Kasumi-1 (cell line): ENCODE measurements at regions not wholly inside any gene's neighbourhood (a gene's known extent, or its start where the extent isn't known, plus 50 kb on each side); places are given as distances from the start of the nearest gene placed in this dataset.
"Not testable (repeated sequence)": the region's sequence is repeated elsewhere in the genome, so short reads cannot be mapped to it uniquely, and the experiment has no call there.

ENCODE experiments used
- DNase-seq, 2 experiments: peaks; one replicate each; lab custom pipeline; 2025; lab: John Stamatoyannopoulos, UW

GRCh38 chr5:110242950-110243349 is 483.5 kb downstream of the TMEM232 start:
- DNase-seq: no peak

GRCh38 chr5:110248921-110249320 is 477.6 kb downstream of the TMEM232 start:
- no peak for DNase-seq

- DNase-seq: no peak
These were observed 476.1 kb downstream of the TMEM232 start for GRCh38 chr5:110250355-110250754.

- no peak for DNase-seq
These were observed 475.7 kb downstream of the TMEM232 start for GRCh38 chr5:110250755-110251154.

GRCh38 chr5:110251366-110251765 is 475.1 kb downstream of the TMEM232 start:
- DNase-seq: no peak

- no peak for DNase-seq
These were observed 471.3 kb downstream of the TMEM232 start for GRCh38 chr5:110255194-110255593.

- no peak for DNase-seq
These were observed 470.2 kb downstream of the TMEM232 start for GRCh38 chr5:110256298-110256697.

GRCh38 chr5:110257971-110258370 is 468.5 kb downstream of the TMEM232 start:
- DNase-seq: no peak

GRCh38 chr5:110258460-110259216 is 467.8 kb downstream of the TMEM232 start:
- no peak for DNase-seq

GRCh38 chr5:110262749-110263148 is 463.7 kb downstream of the TMEM232 start:
- DNase-seq: no peak

- no peak for DNase-seq
These were observed 461.8 kb downstream of the TMEM232 start for GRCh38 chr5:110264661-110265060.

- no peak for DNase-seq
These were observed 461.3 kb downstream of the TMEM232 start for GRCh38 chr5:110265162-110265561.

- DNase-seq: no peak
These were observed 458.8 kb downstream of the TMEM232 start for GRCh38 chr5:110267714-110268113.

- no peak for DNase-seq
These were observed 458.2 kb downstream of the TMEM232 start for GRCh38 chr5:110268283-110268682.

GRCh38 chr5:110268985-110269384 is 457.5 kb downstream of the TMEM232 start:
- DNase-seq: no peak

- no peak for DNase-seq
These were observed 456.9 kb downstream of the TMEM232 start for GRCh38 chr5:110269478-110270142.

- DNase-seq: no peak
These were observed 450.6 kb downstream of the TMEM232 start for GRCh38 chr5:110275878-110276277.

- DNase-seq: not testable (repeated sequence)
These were observed 448.0 kb downstream of the TMEM232 start for GRCh38 chr5:110278449-110278848.

GRCh38 chr5:110284121-110284520 is 442.4 kb downstream of the TMEM232 start:
- DNase-seq: not testable (repeated sequence)

GRCh38 chr5:110288766-110289511 is 437.5 kb downstream of the TMEM232 start:
- no peak for DNase-seq

- DNase-seq: no peak
These were observed 437.0 kb downstream of the TMEM232 start for GRCh38 chr5:110289512-110289810.

- DNase-seq: no peak
These were observed 435.9 kb downstream of the TMEM232 start for GRCh38 chr5:110290542-110290941.

- no peak for DNase-seq
These were observed 432.2 kb downstream of the TMEM232 start for GRCh38 chr5:110294281-110294680.
